ENCODE measurements at regions not wholly inside any gene's neighbourhood (a gene's known extent, or its start where the extent isn't known, plus 50 kb on each side); places are given as distances from the start of the nearest gene placed in this dataset.

DNA sequence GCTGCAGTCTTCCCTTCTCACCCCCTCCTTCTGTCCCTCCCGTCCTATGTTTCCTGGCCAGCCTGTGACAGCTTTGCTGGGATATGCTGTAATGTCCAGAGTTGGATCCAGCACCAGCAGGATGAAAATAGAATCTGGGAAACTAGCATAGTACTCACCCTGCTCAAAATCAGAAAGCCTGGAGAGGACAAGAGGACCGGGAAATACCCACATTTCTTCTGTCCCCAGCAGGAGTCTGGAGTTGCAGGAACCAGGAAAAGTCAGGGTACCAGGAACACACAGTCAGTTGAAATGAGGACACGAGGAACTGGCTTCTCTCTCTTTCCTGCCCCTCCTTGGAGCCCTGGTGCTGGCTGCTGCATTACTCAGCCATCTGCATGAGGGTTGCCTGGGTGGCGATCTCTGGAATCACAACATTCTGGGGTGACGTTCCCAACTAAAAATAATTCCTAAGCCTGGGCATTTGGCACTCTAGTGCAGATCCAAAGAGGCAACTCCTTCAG, 59.6 kb upstream of the NFIL3 start:
- Histone ChIP-seq H3K27me3 (ENCODE audit: insufficient read depth, poor library complexity, severe bottlenecking) (peaks cover 4% of the 10 kb centered on the region), H3K9me3 (ENCODE audit: severe bottlenecking) (no peaks in the 10 kb centered on the region), H3K4me3 (ENCODE audit: severe bottlenecking) (no peak overlapping the region), H3K27ac (ENCODE audit: poor library complexity, severe bottlenecking) (no peak overlapping the region), H3K4me1 (ENCODE audit: insufficient read depth, poor library complexity, severe bottlenecking) (no peaks in the 10 kb centered on the region), H3K36me3 (ENCODE audit: low read depth) (no peaks in the 10 kb centered on the region)
- ATAC-seq (ENCODE audit: low read depth) = no peak
- TF ChIP-seq, protein P1, sequence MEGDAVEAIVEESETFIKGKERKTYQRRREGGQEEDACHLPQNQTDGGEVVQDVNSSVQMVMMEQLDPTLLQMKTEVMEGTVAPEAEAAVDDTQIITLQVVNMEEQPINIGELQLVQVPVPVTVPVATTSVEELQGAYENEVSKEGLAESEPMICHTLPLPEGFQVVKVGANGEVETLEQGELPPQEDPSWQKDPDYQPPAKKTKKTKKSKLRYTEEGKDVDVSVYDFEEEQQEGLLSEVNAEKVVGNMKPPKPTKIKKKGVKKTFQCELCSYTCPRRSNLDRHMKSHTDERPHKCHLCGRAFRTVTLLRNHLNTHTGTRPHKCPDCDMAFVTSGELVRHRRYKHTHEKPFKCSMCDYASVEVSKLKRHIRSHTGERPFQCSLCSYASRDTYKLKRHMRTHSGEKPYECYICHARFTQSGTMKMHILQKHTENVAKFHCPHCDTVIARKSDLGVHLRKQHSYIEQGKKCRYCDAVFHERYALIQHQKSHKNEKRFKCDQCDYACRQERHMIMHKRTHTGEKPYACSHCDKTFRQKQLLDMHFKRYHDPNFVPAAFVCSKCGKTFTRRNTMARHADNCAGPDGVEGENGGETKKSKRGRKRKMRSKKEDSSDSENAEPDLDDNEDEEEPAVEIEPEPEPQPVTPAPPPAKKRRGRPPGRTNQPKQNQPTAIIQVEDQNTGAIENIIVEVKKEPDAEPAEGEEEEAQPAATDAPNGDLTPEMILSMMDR (IDR thresholded peaks at IDR 0.05; ENCODE audit: poor library complexity, severe bottlenecking) = no peak
- DNase-seq (ENCODE audit: low spot score) = no peak

DNA sequence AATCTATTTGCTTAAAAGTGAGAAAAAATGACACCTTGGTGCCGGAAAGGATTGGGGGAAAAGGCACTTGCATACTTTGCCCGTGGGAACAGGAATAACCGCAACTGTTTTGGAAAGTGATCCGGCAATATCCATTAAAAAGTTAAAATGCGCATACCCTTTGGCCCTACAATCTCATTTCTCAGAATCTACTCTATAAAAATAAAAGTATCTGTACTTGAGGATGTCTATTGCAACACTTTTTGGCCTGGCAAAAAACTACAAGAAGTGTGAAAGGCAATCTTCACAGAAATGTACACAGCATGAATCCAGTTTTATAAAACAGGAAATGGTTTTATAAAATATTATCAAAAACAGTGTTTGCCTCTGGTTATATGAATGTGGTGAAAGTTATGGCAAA, 58.3 kb upstream of the NFIL3 start:
- no peak for ATAC-seq (ENCODE audit: low read depth)
- no peaks in the 10 kb centered on the region for H3K9me3 ChIP-seq (ENCODE audit: severe bottlenecking)

DNA sequence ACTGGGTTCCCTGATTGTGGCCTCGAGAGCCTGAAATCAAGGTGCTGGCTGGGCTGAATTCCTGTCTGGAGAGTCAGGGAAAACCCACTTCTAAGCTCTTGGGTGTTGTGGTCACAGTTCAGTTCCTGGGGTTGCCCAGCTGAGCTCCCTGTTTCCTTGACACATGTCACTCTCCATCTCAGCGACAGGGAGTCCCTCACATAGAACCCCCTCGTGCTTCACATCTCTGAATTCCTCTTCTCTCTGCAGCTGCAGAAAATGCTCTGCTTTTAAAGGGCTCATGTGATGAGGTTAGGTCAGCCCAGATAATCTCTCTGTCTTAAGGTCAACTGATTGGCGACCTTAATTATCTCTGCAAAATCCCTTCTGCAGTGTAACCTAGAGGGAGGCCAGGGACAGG, 53.5 kb upstream of the NFIL3 start:
- H3K4me3 ChIP-seq (ENCODE audit: severe bottlenecking) = no peak overlapping the region
- TF ChIP-seq, protein P1 (IDR thresholded peaks at IDR 0.05; ENCODE audit: poor library complexity, severe bottlenecking) = no peak

More for the DNA sequence above, 58.3 kb upstream of the NFIL3 start:
- DNase-seq (ENCODE audit: low spot score) = no peak
- Histone ChIP-seq H3K36me3 (ENCODE audit: low read depth) (no peaks in the 10 kb centered on the region), H3K4me1 (ENCODE audit: insufficient read depth, poor library complexity, severe bottlenecking) (no peaks in the 10 kb centered on the region), H3K4me3 (ENCODE audit: severe bottlenecking) (no peak overlapping the region), H3K27ac (ENCODE audit: poor library complexity, severe bottlenecking) (no peak overlapping the region), H3K27me3 (ENCODE audit: insufficient read depth, poor library complexity, severe bottlenecking) (peaks cover 4% of the 10 kb centered on the region)
- TF ChIP-seq, protein P1 (IDR thresholded peaks at IDR 0.05; ENCODE audit: poor library complexity, severe bottlenecking) = no peak

DNA sequence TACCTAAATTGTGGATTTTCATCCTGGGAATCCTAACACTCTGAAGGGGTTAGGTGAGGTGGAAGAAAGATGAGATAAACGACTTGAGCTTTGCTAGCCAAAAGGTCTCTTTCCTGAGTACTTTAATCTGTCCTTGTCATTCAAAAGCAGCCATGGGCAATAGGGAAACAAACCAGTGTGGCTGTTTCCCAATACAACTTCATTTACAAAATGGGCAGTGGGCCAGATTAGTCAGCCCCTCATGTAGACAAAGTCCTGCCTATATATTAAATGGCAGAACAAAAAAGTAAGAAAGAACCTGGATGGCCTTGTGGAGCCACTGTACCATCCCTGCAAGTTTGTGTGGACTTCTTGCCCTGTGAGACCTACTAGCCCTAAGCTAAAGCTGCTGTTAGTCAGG, 51.0 kb upstream of the NFIL3 start:
- Histone ChIP-seq H3K36me3 (ENCODE audit: low read depth) (peaks cover 5% of the 10 kb centered on the region; the same call in 1 of the 2 replicates), H3K4me1 (ENCODE audit: insufficient read depth, poor library complexity, severe bottlenecking) (no peaks in the 10 kb centered on the region), H3K27me3 (ENCODE audit: insufficient read depth, poor library complexity, severe bottlenecking) (no peaks in the 10 kb centered on the region), H3K27ac (ENCODE audit: poor library complexity, severe bottlenecking) (no peak overlapping the region), H3K4me3 (ENCODE audit: severe bottlenecking) (no peak overlapping the region), H3K9me3 (ENCODE audit: severe bottlenecking) (no peaks in the 10 kb centered on the region)
- ATAC-seq (ENCODE audit: low read depth) (no peak), DNase-seq (ENCODE audit: low spot score) (no peak)
- TF ChIP-seq, protein P1 (IDR thresholded peaks at IDR 0.05; ENCODE audit: poor library complexity, severe bottlenecking) = no peak

More for the DNA sequence above, 53.5 kb upstream of the NFIL3 start:
- ATAC-seq (ENCODE audit: low read depth) (no peak), DNase-seq (ENCODE audit: low spot score) (no peak)
- Histone ChIP-seq H3K27ac (ENCODE audit: poor library complexity, severe bottlenecking) (no peak overlapping the region), H3K27me3 (ENCODE audit: insufficient read depth, poor library complexity, severe bottlenecking) (peaks cover 4% of the 10 kb centered on the region), H3K4me1 (ENCODE audit: insufficient read depth, poor library complexity, severe bottlenecking) (no peaks in the 10 kb centered on the region), H3K36me3 (ENCODE audit: low read depth) (peaks cover 5% of the 10 kb centered on the region; the same call in 1 of the 2 replicates), H3K9me3 (ENCODE audit: severe bottlenecking) (no peaks in the 10 kb centered on the region)
